OCI-LY1 (cell line): ENCODE measurements at regions not wholly inside any gene's neighbourhood (a gene's known extent, or its start where the extent isn't known, plus 50 kb on each side); places are given as distances from the start of the nearest gene placed in this dataset.

Source experiments
- H2AFZ ChIP-seq: fragments of 200-600 bp; sonication (generic), shearing (Covaris generic); 2 replicates; pipeline ENCODE4 v1.6.0; 2014; ENCODE audit warnings: antibody characterized with exemption, mild to moderate bottlenecking, low read length
- H3F3A ChIP-seq: fragments of 200-600 bp; sonication (generic), shearing (Covaris generic); 2 replicates; pipeline ENCODE4 v1.6.0; 2014; ENCODE audit warnings: mild to moderate bottlenecking, antibody characterized with exemption, low read length, moderate library complexity; ENCODE audit not compliant: insufficient read depth
- H3K27ac ChIP-seq: fragments of 200-600 bp; sonication (generic); 2 replicates; pipeline ENCODE4 v1.5.1; 2014; ENCODE audit warnings: low read length, mixed run types, mild to moderate bottlenecking, low read depth; ENCODE audit not compliant: poor library complexity, severe bottlenecking
- H3K27me3 ChIP-seq: fragments of 200-600 bp; sonication (generic); 2 replicates; pipeline ENCODE4 v1.6.0; 2014; ENCODE audit warnings: antibody characterized with exemption, mild to moderate bottlenecking, low read length, moderate library complexity; ENCODE audit not compliant: insufficient read depth
- H3K36me3 ChIP-seq: fragments of 200-600 bp; sonication (generic); 2 replicates; pipeline ENCODE4 v1.6.1; 2014; ENCODE audit warnings: mild to moderate bottlenecking, antibody characterized with exemption, low read length, moderate library complexity, mixed read lengths; ENCODE audit not compliant: insufficient read depth
- H3K4me1 ChIP-seq: fragments of 200-600 bp; sonication (generic); 2 replicates; pipeline ENCODE4 v1.5.1; 2014; ENCODE audit warnings: mild to moderate bottlenecking, low read length, moderate library complexity; ENCODE audit not compliant: insufficient read depth, severe bottlenecking
- H3K4me2 ChIP-seq: fragments of 200-600 bp; sonication (generic), shearing (Covaris generic); 2 replicates; pipeline ENCODE4 v1.6.1; 2014; ENCODE audit warnings: low read length
- H3K4me3 ChIP-seq: fragments of 200-600 bp; sonication (generic); 2 replicates; pipeline ENCODE4 v1.5.1; 2014; ENCODE audit warnings: low read length, low read depth, mild to moderate bottlenecking, mixed read lengths; ENCODE audit not compliant: poor library complexity, severe bottlenecking
- H3K79me2 ChIP-seq: fragments of 200-600 bp; shearing (Covaris generic); 2 replicates; pipeline ENCODE4 v1.6.1; 2016; ENCODE audit warnings: mixed run types, low read length, mixed read lengths; ENCODE audit not compliant: insufficient read depth
- H3K9ac ChIP-seq: fragments of 200-600 bp; sonication (generic), shearing (Covaris generic); 2 replicates; pipeline ENCODE4 v1.6.1; 2014; ENCODE audit warnings: mild to moderate bottlenecking, low read length, mixed read lengths
- H3K9me2 ChIP-seq: fragments of 200-600 bp; sonication (generic), shearing (Covaris generic); 2 replicates; pipeline ENCODE4 v1.6.1; 2014; ENCODE audit warnings: low read depth, mild to moderate bottlenecking, low read length, mixed read lengths
- H3K9me3 ChIP-seq: fragments of 200-600 bp; shearing (Covaris generic); 2 replicates; pipeline ENCODE4 v1.6.1; 2014; ENCODE audit warnings: low read length, mixed read lengths
- H4K20me1 ChIP-seq: fragments of 200-600 bp; sonication (generic), shearing (Covaris generic); 2 replicates; pipeline ENCODE4 v1.6.0; 2016; ENCODE audit warnings: mild to moderate bottlenecking, low read length; ENCODE audit not compliant: insufficient read depth
- CTCF ChIP-seq: fragments of 200-600 bp; sonication (generic), shearing (Covaris generic); IDR thresholded peaks from 2 replicates; pipeline ENCODE4 v1.5.1; 2017; ENCODE audit warnings: mild to moderate bottlenecking, antibody characterized with exemption, low read length, moderate library complexity, mixed read lengths
- EZH2 ChIP-seq: fragments of 200-600 bp; sonication (generic), shearing (Covaris generic); IDR thresholded peaks from 2 replicates; pipeline ENCODE4 v1.8.0; 2017; ENCODE audit warnings: borderline replicate concordance, mixed run types, mild to moderate bottlenecking, antibody characterized with exemption, low read length, moderate library complexity, mixed read lengths

- Histone ChIP-seq H3K79me2 (no peaks in the 10 kb centered on the region), H4K20me1 (no peaks in the 10 kb centered on the region), H3K4me1 (no peaks in the 10 kb centered on the region), H3F3A (no peaks in the 10 kb centered on the region), H3K9me2 (no peaks in the 10 kb centered on the region), H2AFZ (no peak overlapping the region), H3K9me3 (no peaks in the 10 kb centered on the region), H3K9ac (no peak overlapping the region), H3K4me3 (no peak overlapping the region), H3K36me3 (no peaks in the 10 kb centered on the region), H3K27me3 (0 out of 2 replicates have a peak, but pooled peaks cover 8% of the 10 kb centered on the region), H3K27ac (no peak overlapping the region), H3K4me2 (no peak overlapping the region)
- TF ChIP-seq CTCF (no peak), EZH2 (no peak)
Measured at GRCh38 chr14:101282418-101282817, 278.9 kb upstream of the DIO3 start.

- Histone ChIP-seq H3F3A (no peaks in the 10 kb centered on the region), H3K4me2 (no peak overlapping the region), H4K20me1 (no peaks in the 10 kb centered on the region), H2AFZ (no peak overlapping the region), H3K27me3 (0 out of 2 replicates have a peak, but pooled peaks cover 8% of the 10 kb centered on the region), H3K9ac (no peak overlapping the region), H3K36me3 (no peaks in the 10 kb centered on the region), H3K27ac (no peak overlapping the region), H3K9me2 (no peaks in the 10 kb centered on the region), H3K4me3 (no peak overlapping the region), H3K79me2 (no peaks in the 10 kb centered on the region), H3K9me3 (no peaks in the 10 kb centered on the region), H3K4me1 (no peaks in the 10 kb centered on the region)
- TF ChIP-seq CTCF (no peak), EZH2 (no peak)
Measured at GRCh38 chr14:101284711-101285110, 276.6 kb upstream of the DIO3 start.

GRCh38 chr14:101286271-101287018 lies 274.9 kb upstream of the DIO3 start:
- H3F3A ChIP-seq: no peaks in the 10 kb centered on the region
- H3K27me3 ChIP-seq: 0 out of 2 replicates have a peak, but pooled peaks cover 8% of the 10 kb centered on the region
- H3K36me3 ChIP-seq: no peaks in the 10 kb centered on the region
- H4K20me1 ChIP-seq: no peaks in the 10 kb centered on the region
- H3K4me2 ChIP-seq: no peak overlapping the region
- H3K4me3 ChIP-seq: no peak overlapping the region
- H3K27ac ChIP-seq: no peak overlapping the region
- H3K9ac ChIP-seq: no peak overlapping the region
- no peak overlapping the region for H2AFZ ChIP-seq
- H3K79me2 ChIP-seq: no peaks in the 10 kb centered on the region
- no peaks in the 10 kb centered on the region for H3K4me1 ChIP-seq
- no peaks in the 10 kb centered on the region for H3K9me3 ChIP-seq
- TF ChIP-seq CTCF: no peak
- no peak for TF ChIP-seq EZH2
- no peaks in the 10 kb centered on the region for H3K9me2 ChIP-seq
